Kidney (tissue), 13 donors: ENCODE measurements at regions not wholly inside any gene's neighbourhood (a gene's known extent, or its start where the extent isn't known, plus 50 kb on each side); places are given as distances from the start of the nearest gene placed in this dataset.

Experiments
- DNase-seq, 5 donors: peaks; one replicate each; pipeline ENCODE4 v3.0.0-alpha.2; 2013 to 2020
- FAIRE-seq: peaks from 2 replicates; lab custom pipeline; 2012; peaks lifted over from hg19 to GRCh38; lab: Jason Lieb, UNC
- H3K27ac ChIP-seq, 2 donors: one replicate each; pipeline ENCODE4 v1.7.0; 2013; ENCODE audit warnings: low read depth in 2 of 2, low read length in 2 of 2, inconsistent platforms in 1 of 2
- H3K27me3 ChIP-seq: one replicate; pipeline ENCODE4 v1.7.1; 2013; ENCODE audit warnings: low read length, inconsistent platforms; ENCODE audit not compliant: control insufficient read depth, insufficient read depth
- H3K36me3 ChIP-seq, 3 donors: one replicate each; pipeline versions ENCODE4 v1.7.0 to v1.7.1; 2013; ENCODE audit warnings: low read length in 3 of 3, control low read depth in 1 of 3, inconsistent platforms in 1 of 3; ENCODE audit not compliant: insufficient read depth in 3 of 3, control insufficient read depth in 2 of 3
- H3K4me1 ChIP-seq, 3 donors: one replicate each; pipeline versions ENCODE4 v1.7.0 to v1.7.1; 2013; ENCODE audit warnings: low read length in 3 of 3, inconsistent platforms in 1 of 3, low read depth in 1 of 3; ENCODE audit not compliant: control insufficient read depth in 2 of 3, insufficient read depth in 2 of 3
- H3K4me3 ChIP-seq, 3 donors: one replicate each; pipeline versions ENCODE4 v1.7.0 to v1.8.1; 2013; ENCODE audit warnings: low read length in 3 of 3, control low read depth in 1 of 3, inconsistent platforms in 1 of 3
- H3K9ac ChIP-seq, 3 donors: one replicate each; pipeline versions ENCODE4 v1.7.0 to v1.7.1; 2013; ENCODE audit warnings: low read length in 3 of 3, control low read depth in 1 of 3, inconsistent platforms in 1 of 3
- H3K9me3 ChIP-seq, 3 donors: one replicate each; pipeline versions ENCODE4 v1.7.0 to v1.7.1; 2013; ENCODE audit warnings: low read length in 3 of 3, control low read depth in 1 of 3, inconsistent platforms in 1 of 3; ENCODE audit not compliant: control insufficient read depth in 2 of 3, insufficient read depth in 1 of 3
- intact Hi-C: fragments of 100-400 bp; cut with DNase I; formaldehyde crosslinking; loops from one replicate; pipeline ENCODE4 v1.11.1; 2022
- TF ChIP-seq, protein P1 (sequence below): IDR thresholded peaks from 3 replicates; pipeline ENCODE4 v1.5.1; 2012; ENCODE audit warnings: mild to moderate bottlenecking, moderate library complexity, borderline replicate concordance; ENCODE audit not compliant: insufficient read depth; ENCODE audit errors: extremely low read depth
- donor health status: control.
- donor health status: control.
- donor health status: control.
- donor health status: control.
- donor health status: control.
- donor health status: DM: yes; HTN: yes; CAD: no.
- donor health status: Normal renal cell carcinoma (clear cell type).

DNA sequence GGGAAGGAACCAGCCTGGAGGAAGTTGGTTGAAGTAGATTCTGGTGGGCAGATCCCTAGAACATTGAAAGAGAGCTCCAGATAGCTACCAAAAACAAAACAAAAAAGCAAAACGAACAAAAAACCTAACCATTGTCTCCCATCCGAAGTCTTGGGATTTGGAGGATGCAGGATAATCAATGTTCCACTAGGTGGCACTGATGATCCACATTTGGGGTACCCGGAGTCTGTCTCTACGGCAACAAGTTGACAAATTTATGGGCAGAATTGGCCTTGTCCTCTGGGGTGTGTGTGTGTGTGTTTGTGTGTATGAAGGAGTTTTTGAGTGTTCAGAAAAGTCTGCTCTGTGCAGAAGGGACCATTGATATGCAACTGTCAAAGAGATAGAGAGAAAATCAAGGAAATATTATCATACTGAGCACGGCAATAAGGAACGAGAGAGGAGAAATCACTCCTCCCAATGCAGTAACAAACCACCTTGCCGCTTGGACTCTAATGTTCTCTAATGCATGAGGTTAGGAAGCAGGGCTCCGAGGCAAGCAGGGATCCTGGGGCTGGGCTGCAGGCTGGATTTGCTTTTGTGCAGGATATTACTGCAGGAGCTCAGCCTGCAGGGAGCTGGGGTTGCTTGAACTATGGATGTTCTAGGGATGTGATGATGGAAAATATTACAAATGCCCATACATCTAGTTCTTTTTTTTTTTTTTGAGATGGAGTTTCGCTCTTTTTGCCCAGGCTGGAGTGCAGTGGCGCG, 59.8 kb upstream of the KLHL25 start:
- Histone ChIP-seq H3K27me3 (peaks cover 3% of the 10 kb centered on the region), H3K27ac (no peak overlapping the region), H3K4me1 (no peaks in the 10 kb centered on the region), H3K36me3 (no peaks in the 10 kb centered on the region), H3K9ac (no peak overlapping the region), H3K4me3 (no peak overlapping the region), H3K9me3 (no peaks in the 10 kb centered on the region)
- peak in 4 of 5 donors; percentile 53 to 88 (median 66) for DNase-seq
- no peak for FAIRE-seq
- intact Hi-C loops = no loop called here
- TF ChIP-seq, protein P1, sequence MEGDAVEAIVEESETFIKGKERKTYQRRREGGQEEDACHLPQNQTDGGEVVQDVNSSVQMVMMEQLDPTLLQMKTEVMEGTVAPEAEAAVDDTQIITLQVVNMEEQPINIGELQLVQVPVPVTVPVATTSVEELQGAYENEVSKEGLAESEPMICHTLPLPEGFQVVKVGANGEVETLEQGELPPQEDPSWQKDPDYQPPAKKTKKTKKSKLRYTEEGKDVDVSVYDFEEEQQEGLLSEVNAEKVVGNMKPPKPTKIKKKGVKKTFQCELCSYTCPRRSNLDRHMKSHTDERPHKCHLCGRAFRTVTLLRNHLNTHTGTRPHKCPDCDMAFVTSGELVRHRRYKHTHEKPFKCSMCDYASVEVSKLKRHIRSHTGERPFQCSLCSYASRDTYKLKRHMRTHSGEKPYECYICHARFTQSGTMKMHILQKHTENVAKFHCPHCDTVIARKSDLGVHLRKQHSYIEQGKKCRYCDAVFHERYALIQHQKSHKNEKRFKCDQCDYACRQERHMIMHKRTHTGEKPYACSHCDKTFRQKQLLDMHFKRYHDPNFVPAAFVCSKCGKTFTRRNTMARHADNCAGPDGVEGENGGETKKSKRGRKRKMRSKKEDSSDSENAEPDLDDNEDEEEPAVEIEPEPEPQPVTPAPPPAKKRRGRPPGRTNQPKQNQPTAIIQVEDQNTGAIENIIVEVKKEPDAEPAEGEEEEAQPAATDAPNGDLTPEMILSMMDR = peak; percentile 65

DNA sequence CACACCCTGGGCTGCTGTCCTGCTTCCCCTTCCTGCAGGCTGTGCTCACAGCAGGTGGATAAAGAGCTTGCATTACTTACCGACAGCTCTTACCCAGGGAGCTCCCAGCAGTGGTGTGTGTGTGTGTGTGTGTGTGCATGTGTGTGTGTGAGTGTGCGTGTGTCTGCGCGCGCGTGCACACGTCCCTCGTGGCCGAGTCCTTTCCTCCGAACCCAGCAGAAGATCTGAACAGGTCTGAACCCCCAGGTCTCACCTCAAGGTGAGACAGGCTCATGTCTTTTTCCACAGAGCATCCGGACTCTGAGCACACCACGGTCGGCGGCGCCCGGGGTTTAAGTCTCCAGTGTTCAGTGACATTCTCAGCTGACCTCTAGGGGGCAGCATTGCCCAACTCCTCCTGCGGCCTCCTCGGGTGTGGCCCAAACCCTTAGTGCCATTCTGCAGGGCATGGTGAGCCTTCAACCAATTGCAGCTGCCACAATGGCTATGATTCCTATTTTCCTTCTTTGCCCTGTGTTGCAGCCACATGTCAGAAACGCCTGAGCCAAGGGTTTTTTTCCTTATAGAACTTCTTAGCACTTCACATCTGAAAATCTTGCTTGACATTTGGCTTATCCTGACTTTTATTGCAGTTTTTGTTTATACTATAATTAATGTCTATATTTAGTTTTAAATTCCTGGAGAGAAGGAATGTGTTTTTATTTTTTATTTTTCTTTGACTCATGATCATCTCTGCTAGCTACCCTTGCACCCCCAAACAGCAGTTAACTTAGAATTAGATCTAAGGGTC, 64.1 kb upstream of the KLHL25 start:
- Histone ChIP-seq H3K36me3 (no peaks in the 10 kb centered on the region), H3K4me3 (no peak overlapping the region), H3K9me3 (no peaks in the 10 kb centered on the region), H3K4me1 (no peaks in the 10 kb centered on the region), H3K27ac (no peak overlapping the region), H3K9ac (no peak overlapping the region), H3K27me3 (peaks cover 3% of the 10 kb centered on the region)
- intact Hi-C loops = no loop called here
- no peak for FAIRE-seq
- DNase-seq = peak; percentile 74 to 82 (median 77)
- TF ChIP-seq, protein P1 = peak; percentile 50

DNA sequence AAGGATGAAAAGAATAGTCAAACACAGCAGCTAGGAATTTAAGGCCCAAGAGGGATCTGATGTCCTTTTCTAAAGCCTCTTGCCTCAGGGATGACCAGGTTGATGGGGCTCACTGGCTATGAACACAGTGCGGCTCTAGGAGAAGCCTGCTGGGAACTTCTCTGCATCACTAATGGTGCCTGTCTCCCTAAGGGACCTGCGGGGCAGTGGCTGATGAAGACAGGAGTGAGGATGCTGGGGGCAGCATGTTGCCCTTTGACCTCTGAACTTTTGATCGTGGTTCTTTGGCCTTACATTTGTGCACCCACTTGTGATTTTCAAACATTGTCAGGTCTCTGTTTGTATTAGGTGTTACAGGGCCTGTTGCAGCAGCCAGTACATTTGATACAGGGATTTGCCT, 64.9 kb upstream of the KLHL25 start:
- H3K9ac ChIP-seq = no peak overlapping the region
- no peaks in the 10 kb centered on the region for H3K9me3 ChIP-seq
- no peaks in the 10 kb centered on the region for H3K4me1 ChIP-seq
- no peak for DNase-seq
- FAIRE-seq = no peak
- TF ChIP-seq, protein P1 = no peak
- no peak overlapping the region for H3K4me3 ChIP-seq
- H3K36me3 ChIP-seq = no peaks in the 10 kb centered on the region
- H3K27ac ChIP-seq = no peak overlapping the region
- peaks cover 3% of the 10 kb centered on the region for H3K27me3 ChIP-seq
- intact Hi-C loops = no loop called here
